ENCODE measurements at regions not wholly inside any gene's neighbourhood (a gene's known extent, or its start where the extent isn't known, plus 50 kb on each side); places are given as distances from the start of the nearest gene placed in this dataset.

- TF ChIP-seq CHD7 (IDR thresholded peaks at IDR 0.05; ENCODE audit: insufficient replicate concordance, low read length) (no peak), RFX5 (IDR thresholded peaks at IDR 0.05; ENCODE audit: borderline replicate concordance, low read depth, low read length) (no peak), RAD21 (IDR thresholded peaks at IDR 0.05 in 1 of 2, conservative IDR thresholded peaks at IDR 0.05 in 1 of 2; ENCODE audit: low read depth in 2 of 2, low read length in 2 of 2) (no peak), SAP30 (IDR thresholded peaks at IDR 0.05; ENCODE audit: insufficient read depth, insufficient replicate concordance, low read length) (no peak), BACH1 (IDR thresholded peaks at IDR 0.05; ENCODE audit: low read length) (no peak), CTCF (IDR thresholded peaks at IDR 0.05; ENCODE audit: control extremely low read depth in 1 of 3, insufficient read depth in 1 of 3, low read depth in 1 of 3, low read length in 3 of 3) (no peak), CREB1 (IDR thresholded peaks at IDR 0.05) (no peak), SIX5 (IDR thresholded peaks at IDR 0.05; ENCODE audit: low read depth, low read length) (no peak)
These were observed 142.4 kb upstream of the IRX4 start (continued) for GRCh38 chr5:2024986-2025721.

Measured in H1 (cell line).